Activated CD4-positive, alpha-beta T cell treated with anti-CD3 and anti-CD28 coated beads, Interleukin-10, Interleukin-2, amounts not matched to agents 100 ng/mL and 50 ng/mL, durations not matched to agents 16 hours and 8 hours (primary cell): ENCODE measurements at regions not wholly inside any gene's neighbourhood (a gene's known extent, or its start where the extent isn't known, plus 50 kb on each side); places are given as distances from the start of the nearest gene placed in this dataset.
"Not testable (repeated sequence)": the region's sequence is repeated elsewhere in the genome, so short reads cannot be mapped to it uniquely, and the experiment has no call there.

Experiments used
- DNase-seq: peaks from one replicate; pipeline ENCODE4 v3.0.0-alpha.2; 2020

GRCh38 chr9:15372455-15372854 is 50.2 kb upstream of the SNAPC3 start:
- no peak for DNase-seq

- DNase-seq: no peak
These were observed 51.2 kb upstream of the SNAPC3 start for GRCh38 chr9:15371448-15371845.

GRCh38 chr9:15370466-15371447 is 51.9 kb upstream of the SNAPC3 start:
- no peak for DNase-seq

- DNase-seq: no peak
These were observed 52.8 kb upstream of the SNAPC3 start for GRCh38 chr9:15369871-15370270.

- no peak for DNase-seq
These were observed 53.4 kb upstream of the SNAPC3 start for GRCh38 chr9:15369238-15369637.

- DNase-seq: not testable (repeated sequence)
These were observed 57.6 kb upstream of the SNAPC3 start for GRCh38 chr9:15364975-15365553.

GRCh38 chr9:15361737-15362136 is 54.7 kb upstream of the TTC39B start:
- DNase-seq: no peak

- peak; percentile 5 for DNase-seq
These were observed 50.1 kb upstream of the TTC39B start for GRCh38 chr9:15357050-15357653.
